ENCODE measurements at regions not wholly inside any gene's neighbourhood (a gene's known extent, or its start where the extent isn't known, plus 50 kb on each side); places are given as distances from the start of the nearest gene placed in this dataset.

- Histone ChIP-seq H3K4me1 (replicated peaks in 1 of 2; ENCODE audit: control insufficient read depth in 2 of 2, insufficient read depth in 2 of 2, low read length in 2 of 2) (no peaks in the 10 kb centered on the region), H2AFZ (ENCODE audit: low read depth, low read length) (no peak overlapping the region), H3K27ac (ENCODE audit: extremely low read depth, low read depth, low read length) (no peak overlapping the region), H3K9ac (ENCODE audit: insufficient read depth in 1 of 2, low read depth in 2 of 2, low read length in 2 of 2) (no peak overlapping the region), H3K9me3 (replicated peaks; ENCODE audit: control insufficient read depth, insufficient read depth, low read depth, low read length) (no peaks in the 10 kb centered on the region), H3K36me3 (ENCODE audit: control insufficient read depth, insufficient read depth, low read length) (no peaks in the 10 kb centered on the region), H4K20me1 (replicated peaks; ENCODE audit: control insufficient read depth, insufficient read depth, low read length) (no peaks in the 10 kb centered on the region; the same call in 1 of the 2 replicates), H3K27me3 (ENCODE audit: control insufficient read depth in 2 of 2, insufficient read depth in 2 of 2, low read length in 2 of 2) (peaks cover 0 to 28% of the 10 kb centered on the region in 2 experiments; a peak in 2 of 5 replicates), H3K9me1 (ENCODE audit: control insufficient read depth, insufficient read depth, low read length) (no peaks in the 10 kb centered on the region), H3K79me2 (ENCODE audit: control insufficient read depth, insufficient read depth, low read length) (no peaks in the 10 kb centered on the region), H3K4me3 (no peak overlapping the region), H3K4me2 (ENCODE audit: insufficient read depth, low read length) (no peak overlapping the region)
- ChIA-PET POLR2A (interaction anchor here (0.7 kb wide), 1 partner anchor 506 kb away, joined by 3 read pairs; no protein-coding TSS in a partner anchor), CTCF (ENCODE audit: low intra/inter-chr PET ratio) (no interaction called here)
- TF ChIP-seq ZNF318 (IDR thresholded peaks at IDR 0.05; ENCODE audit: borderline replicate concordance in 1 of 2, low read depth in 1 of 2) (no peak), ESRRB (CRISPR knock-in tag; IDR thresholded peaks at IDR 0.05; ENCODE audit: borderline replicate concordance) (no peak), MITF (IDR thresholded peaks at IDR 0.05) (no peak), NUFIP1 (IDR thresholded peaks at IDR 0.05; ENCODE audit: partially characterized antibody) (no peak), ZEB2 (IDR thresholded peaks at IDR 0.05) (no peak), TFAM (CRISPR knock-in tag; conservative IDR thresholded peaks at IDR 0.05) (no peak), TCF15 (CRISPR knock-in tag; IDR thresholded peaks at IDR 0.05) (no peak), POLR2AphosphoS5 (IDR thresholded peaks at IDR 0.05; ENCODE audit: control insufficient read depth, insufficient read depth, low read depth, low read length) (no peak), IRF2 (CRISPR knock-in tag; IDR thresholded peaks at IDR 0.05) (no peak), ELF2 (CRISPR knock-in tag; IDR thresholded peaks at IDR 0.05) (no peak)
- no peak for DNase-seq (ENCODE audit: extremely low read depth in 1 of 4, low spot score in 3 of 4)
- intact Hi-C loops (cut with micrococcal nuclease) = no loop called here
- FAIRE-seq = no peak
- WGBS (ENCODE audit: insufficient coverage, low coverage, missing lambda C conversion rate) = 0% methylated on average over 3 of the region's 3 CpGs
- no peak for ATAC-seq
- in situ Hi-C loops (cut with MboI) = no loop called here
- BruUV-seq (replicated peaks) = no TSS peak
Measured at GRCh38 chr20:40863355-40863919, 165.2 kb upstream of the TOP1 start.

Data from K562 (cell line).